ENCODE measurements at regions not wholly inside any gene's neighbourhood (a gene's known extent, or its start where the extent isn't known, plus 50 kb on each side); places are given as distances from the start of the nearest gene placed in this dataset.

DNA sequence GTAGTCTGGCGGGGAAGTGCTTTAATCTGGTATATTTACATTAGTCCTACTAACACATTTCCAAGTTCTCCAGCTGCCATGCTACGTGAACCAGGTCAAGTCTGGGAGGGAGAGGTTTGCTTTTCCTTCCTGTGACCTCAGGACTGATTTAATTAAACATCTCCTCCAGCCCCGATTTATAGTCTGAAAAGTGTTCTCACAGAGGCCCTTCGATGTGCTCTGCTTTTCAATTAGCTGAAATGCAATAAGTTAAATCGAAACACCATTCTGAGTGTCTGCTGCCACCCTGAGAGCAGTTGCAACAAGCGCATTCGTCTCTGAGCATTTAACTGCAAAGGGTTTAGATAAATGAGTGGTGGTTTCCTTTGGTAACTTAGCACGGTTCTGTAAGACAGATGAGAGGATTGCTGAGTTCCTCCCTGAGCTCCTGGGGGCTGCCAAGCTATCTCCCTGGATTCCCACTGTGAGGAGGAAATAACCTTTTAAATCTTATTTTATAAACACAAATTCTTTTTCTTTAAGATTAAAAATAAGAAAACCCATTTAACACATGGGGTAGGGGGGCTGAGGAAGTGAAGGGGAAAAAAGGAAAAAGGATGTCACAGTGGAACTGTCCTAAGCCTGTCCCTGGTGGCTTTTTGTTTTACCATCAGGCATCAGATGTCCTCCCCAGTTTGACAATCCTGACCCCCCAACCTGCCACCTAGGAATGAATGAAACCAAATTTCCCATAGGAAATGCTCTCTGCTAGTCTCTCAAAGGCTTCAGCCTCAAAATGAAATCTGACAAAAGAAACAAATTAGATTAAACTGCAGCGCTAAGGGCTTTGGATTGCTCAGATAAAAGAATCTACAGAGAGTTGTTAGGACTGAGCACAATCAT, 56.5 kb upstream of the CREB1 start:
- DNase-seq (ENCODE audit: low spot score in 2 of 2), result peak in 1 of 2 donors; percentile 70
- intact Hi-C loops (cut with DNase I), result loop anchor here (1.0 to 10.0 kb wide), 3 partner anchors 306 to 673 kb away; partner anchors contain the start of gene KLF7
- TF ChIP-seq, protein P1, sequence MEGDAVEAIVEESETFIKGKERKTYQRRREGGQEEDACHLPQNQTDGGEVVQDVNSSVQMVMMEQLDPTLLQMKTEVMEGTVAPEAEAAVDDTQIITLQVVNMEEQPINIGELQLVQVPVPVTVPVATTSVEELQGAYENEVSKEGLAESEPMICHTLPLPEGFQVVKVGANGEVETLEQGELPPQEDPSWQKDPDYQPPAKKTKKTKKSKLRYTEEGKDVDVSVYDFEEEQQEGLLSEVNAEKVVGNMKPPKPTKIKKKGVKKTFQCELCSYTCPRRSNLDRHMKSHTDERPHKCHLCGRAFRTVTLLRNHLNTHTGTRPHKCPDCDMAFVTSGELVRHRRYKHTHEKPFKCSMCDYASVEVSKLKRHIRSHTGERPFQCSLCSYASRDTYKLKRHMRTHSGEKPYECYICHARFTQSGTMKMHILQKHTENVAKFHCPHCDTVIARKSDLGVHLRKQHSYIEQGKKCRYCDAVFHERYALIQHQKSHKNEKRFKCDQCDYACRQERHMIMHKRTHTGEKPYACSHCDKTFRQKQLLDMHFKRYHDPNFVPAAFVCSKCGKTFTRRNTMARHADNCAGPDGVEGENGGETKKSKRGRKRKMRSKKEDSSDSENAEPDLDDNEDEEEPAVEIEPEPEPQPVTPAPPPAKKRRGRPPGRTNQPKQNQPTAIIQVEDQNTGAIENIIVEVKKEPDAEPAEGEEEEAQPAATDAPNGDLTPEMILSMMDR (IDR thresholded peaks at IDR 0.05), result peak; percentile 45 to 80 (median 58)
- Histone ChIP-seq H3K36me3 (no peaks in the 10 kb centered on the region), H3K4me1 (peaks cover 0 to 3% of the 10 kb centered on the region in 2 donors), H3K9me3 (no peaks in the 10 kb centered on the region), H3K4me3 (peak overlapping the region in 1 of 2 donors; percentile 52), H3K27me3 (no peaks in the 10 kb centered on the region), H3K27ac (peak overlapping the region in 1 of 2 donors; percentile 7)

GRCh38 chr2:207473931-207474235, 55.9 kb upstream of the CREB1 start:
- no peak for DNase-seq (ENCODE audit: low spot score in 2 of 2)
- TF ChIP-seq, protein P1 (IDR thresholded peaks at IDR 0.05), result no peak
- intact Hi-C loops (cut with DNase I), result loop anchor here (1.0 to 10.0 kb wide), 3 partner anchors 307 to 674 kb away; partner anchors contain the start of gene KLF7
- Histone ChIP-seq H3K36me3 (no peaks in the 10 kb centered on the region), H3K9me3 (no peaks in the 10 kb centered on the region), H3K4me3 (no peak overlapping the region), H3K27ac (no peak overlapping the region), H3K4me1 (peaks cover 0 to 3% of the 10 kb centered on the region in 2 donors), H3K27me3 (no peaks in the 10 kb centered on the region)

DNA sequence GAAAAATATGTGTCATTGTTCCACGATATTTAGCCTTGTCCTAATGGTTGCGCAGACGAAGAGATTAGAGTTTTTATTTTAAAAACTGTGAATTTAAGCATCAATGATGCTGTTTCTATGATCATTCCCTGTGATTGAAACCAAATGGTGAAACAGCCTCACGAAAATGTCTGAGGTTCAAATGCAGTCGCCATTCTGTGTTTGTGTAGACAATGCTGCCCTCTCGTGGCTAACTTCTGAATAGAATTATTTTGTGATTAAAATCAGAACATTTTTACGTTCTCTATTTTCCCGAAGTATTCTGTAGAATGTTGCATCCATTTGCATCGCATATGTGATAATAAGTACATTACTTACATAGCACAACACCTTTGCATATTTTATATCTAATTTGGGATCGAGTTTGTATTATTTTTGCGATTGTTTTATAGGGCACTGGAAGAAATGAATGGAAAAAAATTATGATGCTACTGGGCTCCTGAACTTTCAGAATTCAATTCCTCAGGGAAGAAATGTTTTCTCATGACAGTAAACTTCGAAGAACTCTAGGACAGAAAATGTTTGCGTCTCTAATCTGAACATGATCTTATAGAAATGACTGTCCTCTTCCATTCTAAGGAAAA, 54.8 kb upstream of the CREB1 start:
- Histone ChIP-seq H3K27ac (no peak overlapping the region), H3K36me3 (no peaks in the 10 kb centered on the region), H3K4me3 (peak overlapping the region; percentile 5 to 34), H3K9me3 (no peaks in the 10 kb centered on the region), H3K27me3 (no peaks in the 10 kb centered on the region), H3K4me1 (peaks cover 0 to 3% of the 10 kb centered on the region in 2 donors)
- DNase-seq (ENCODE audit: low spot score in 2 of 2), result no peak
- TF ChIP-seq, protein P1 (IDR thresholded peaks at IDR 0.05), result peak; percentile 70 to 77 (median 71)
- intact Hi-C loops (cut with DNase I), result loop anchor here (1.0 to 10.0 kb wide), 3 partner anchors 308 to 494 kb away; partner anchors contain the start of gene KLF7

- intact Hi-C loops (cut with DNase I), result loop anchor here (1.0 to 10.0 kb wide), 2 partner anchors 401 to 494 kb away; no protein-coding TSS in a partner anchor
- DNase-seq (ENCODE audit: low spot score in 2 of 2), result no peak
- H3K9me3 ChIP-seq, result no peaks in the 10 kb centered on the region
These were observed 54.2 kb upstream of the CREB1 start for GRCh38 chr2:207475546-207475945.

DNA sequence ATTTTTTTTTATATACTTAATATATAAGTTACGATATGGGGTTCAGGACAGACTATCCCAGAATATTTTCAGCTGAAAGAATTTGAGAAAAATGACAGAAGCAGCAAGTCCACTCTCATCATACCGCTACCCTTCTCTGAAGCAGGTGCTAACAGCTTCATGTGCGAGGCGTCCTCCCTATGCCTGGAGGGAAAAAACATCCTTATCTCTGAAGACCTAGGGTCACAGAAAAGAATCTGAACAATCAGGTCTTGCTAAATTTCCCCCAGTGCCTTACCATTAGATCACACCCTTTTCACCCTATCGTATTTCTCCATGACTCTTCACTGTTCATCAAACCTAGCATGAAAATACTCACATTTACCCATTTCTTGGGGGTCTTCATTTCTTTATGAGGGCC, 51.9 kb upstream of the CREB1 start:
- H3K27me3 ChIP-seq, result no peaks in the 10 kb centered on the region

More at GRCh38 chr2:207475546-207475945, 54.2 kb upstream of the CREB1 start:
- Histone ChIP-seq H3K36me3 (no peaks in the 10 kb centered on the region), H3K4me3 (no peak overlapping the region), H3K4me1 (peaks cover 0 to 3% of the 10 kb centered on the region in 2 donors), H3K27me3 (no peaks in the 10 kb centered on the region), H3K27ac (no peak overlapping the region)
- TF ChIP-seq, protein P1 (IDR thresholded peaks at IDR 0.05), result no peak

More for the DNA sequence above, 51.9 kb upstream of the CREB1 start:
- Histone ChIP-seq H3K9me3 (no peaks in the 10 kb centered on the region), H3K4me1 (peaks cover 0 to 10% of the 10 kb centered on the region in 2 donors), H3K4me3 (no peak overlapping the region), H3K27ac (no peak overlapping the region), H3K36me3 (no peaks in the 10 kb centered on the region)
- TF ChIP-seq, protein P1 (IDR thresholded peaks at IDR 0.05), result no peak
- intact Hi-C loops (cut with DNase I), result loop anchor here (10.0 kb wide), 1 partner anchor 403 kb away; no protein-coding TSS in a partner anchor
- no peak for DNase-seq (ENCODE audit: low spot score in 2 of 2)

Measured in ascending aorta (tissue), 2 donors.